Kidney epithelial cell (primary cell): ENCODE measurements at regions not wholly inside any gene's neighbourhood (a gene's known extent, or its start where the extent isn't known, plus 50 kb on each side); places are given as distances from the start of the nearest gene placed in this dataset.
"Not testable (repeated sequence)": the region's sequence is repeated elsewhere in the genome, so short reads cannot be mapped to it uniquely, and the experiment has no call there.

Source experiments
- DNase-seq: peaks from one replicate; pipeline ENCODE4 v3.0.0-alpha.2; 2010; ENCODE audit warnings: low read depth
- H3K27me3 ChIP-seq: 2 replicates; pipeline ENCODE4 v1.6.0; 2011; ENCODE audit warnings: low read length; ENCODE audit not compliant: control insufficient read depth, insufficient read depth
- H3K36me3 ChIP-seq: 2 replicates; pipeline ENCODE4 v1.5.1; 2011; ENCODE audit warnings: low read length; ENCODE audit not compliant: control insufficient read depth, insufficient read depth
- H3K4me3 ChIP-seq: 2 replicates; pipeline ENCODE4 v1.5.1; 2011; ENCODE audit warnings: low read depth, mild to moderate bottlenecking, control low read depth, low read length
- CTCF ChIP-seq: IDR thresholded peaks from 2 replicates; pipeline ENCODE4 v1.5.1; 2011; ENCODE audit warnings: mild to moderate bottlenecking, moderate library complexity, low read length, control low read depth, inconsistent platforms; ENCODE audit not compliant: insufficient read depth, poor library complexity, severe bottlenecking

- not testable (repeated sequence) for DNase-seq, H3K36me3 ChIP-seq, H3K27me3 ChIP-seq, H3K4me3 ChIP-seq
These were observed 62.8 kb downstream of the SCP2D1 start for GRCh38 chr20:18876394-18876793.

GRCh38 chr20:18879262-18879661 is 65.7 kb downstream of the SCP2D1 start:
- Histone ChIP-seq H3K27me3 (no peaks in the 10 kb centered on the region), H3K36me3 (no peaks in the 10 kb centered on the region), H3K4me3 (no peak overlapping the region)
- DNase-seq, result no peak
- TF ChIP-seq CTCF, result no peak

GRCh38 chr20:18886756-18887155 is 73.2 kb downstream of the SCP2D1 start:
- Histone ChIP-seq H3K36me3 (no peaks in the 10 kb centered on the region), H3K4me3 (no peak overlapping the region), H3K27me3 (no peaks in the 10 kb centered on the region)
- DNase-seq, result no peak
- no peak for TF ChIP-seq CTCF

- no peak for DNase-seq
- Histone ChIP-seq H3K4me3 (no peak overlapping the region), H3K36me3 (no peaks in the 10 kb centered on the region), H3K27me3 (no peaks in the 10 kb centered on the region)
- TF ChIP-seq CTCF, result no peak
These were observed 88.6 kb downstream of the SCP2D1 start for GRCh38 chr20:18901980-18902737.

- DNase-seq, result no peak
- no peaks in the 10 kb centered on the region for H3K27me3 ChIP-seq
- TF ChIP-seq CTCF, result no peak
- no peak overlapping the region for H3K4me3 ChIP-seq
- H3K36me3 ChIP-seq, result no peaks in the 10 kb centered on the region
These were observed 90.6 kb downstream of the SCP2D1 start for GRCh38 chr20:18904192-18904591.

- no peak overlapping the region for H3K4me3 ChIP-seq
- no peaks in the 10 kb centered on the region for H3K36me3 ChIP-seq
- H3K27me3 ChIP-seq, result no peaks in the 10 kb centered on the region
- TF ChIP-seq CTCF, result no peak
- no peak for DNase-seq
These were observed 91.0 kb downstream of the SCP2D1 start for GRCh38 chr20:18904624-18905023.
